ENCODE measurements at regions not wholly inside any gene's neighbourhood (a gene's known extent, or its start where the extent isn't known, plus 50 kb on each side); places are given as distances from the start of the nearest gene placed in this dataset.

DNA sequence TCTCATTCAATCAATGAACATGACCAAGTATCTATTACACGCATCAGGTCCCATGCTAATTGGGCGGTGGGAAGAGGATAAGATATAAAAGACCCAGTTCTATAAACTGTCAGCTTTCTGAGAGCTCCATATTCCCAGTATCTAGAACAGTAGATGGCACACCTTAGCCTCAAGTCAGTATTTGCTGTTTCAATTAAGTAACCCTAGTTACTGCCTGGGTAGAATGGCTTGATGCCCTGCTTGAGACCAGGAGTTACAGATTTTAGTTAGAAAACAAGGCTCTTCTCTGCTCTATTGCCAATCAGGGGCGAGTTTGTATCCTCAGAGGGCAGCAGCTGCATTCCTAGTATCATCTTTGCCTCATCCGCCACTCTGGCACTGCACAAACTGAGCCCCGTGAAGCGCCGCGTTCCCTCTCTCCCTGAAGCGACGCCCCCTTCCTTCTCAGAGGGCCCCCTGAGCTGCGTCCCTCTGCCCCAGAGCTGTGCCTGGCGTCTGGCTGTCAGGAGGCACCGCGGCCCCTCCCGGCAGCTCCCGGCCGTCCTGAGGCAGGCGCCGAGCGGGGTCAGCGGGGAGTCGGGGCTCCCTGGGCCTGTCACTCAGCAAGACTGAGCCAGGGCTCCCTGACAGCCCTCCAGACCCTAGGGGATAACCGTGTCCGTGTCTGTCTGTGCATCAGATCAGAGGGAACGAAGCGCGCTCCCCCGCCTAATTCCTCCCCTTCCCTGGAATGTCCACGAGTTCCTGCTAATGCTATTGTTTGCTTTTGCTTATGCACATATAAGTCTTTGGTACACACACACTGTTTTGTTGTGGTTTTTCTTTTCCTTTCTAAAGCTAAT is 212.4 kb upstream of the TTC29 start:
- TF ChIP-seq, protein P1, sequence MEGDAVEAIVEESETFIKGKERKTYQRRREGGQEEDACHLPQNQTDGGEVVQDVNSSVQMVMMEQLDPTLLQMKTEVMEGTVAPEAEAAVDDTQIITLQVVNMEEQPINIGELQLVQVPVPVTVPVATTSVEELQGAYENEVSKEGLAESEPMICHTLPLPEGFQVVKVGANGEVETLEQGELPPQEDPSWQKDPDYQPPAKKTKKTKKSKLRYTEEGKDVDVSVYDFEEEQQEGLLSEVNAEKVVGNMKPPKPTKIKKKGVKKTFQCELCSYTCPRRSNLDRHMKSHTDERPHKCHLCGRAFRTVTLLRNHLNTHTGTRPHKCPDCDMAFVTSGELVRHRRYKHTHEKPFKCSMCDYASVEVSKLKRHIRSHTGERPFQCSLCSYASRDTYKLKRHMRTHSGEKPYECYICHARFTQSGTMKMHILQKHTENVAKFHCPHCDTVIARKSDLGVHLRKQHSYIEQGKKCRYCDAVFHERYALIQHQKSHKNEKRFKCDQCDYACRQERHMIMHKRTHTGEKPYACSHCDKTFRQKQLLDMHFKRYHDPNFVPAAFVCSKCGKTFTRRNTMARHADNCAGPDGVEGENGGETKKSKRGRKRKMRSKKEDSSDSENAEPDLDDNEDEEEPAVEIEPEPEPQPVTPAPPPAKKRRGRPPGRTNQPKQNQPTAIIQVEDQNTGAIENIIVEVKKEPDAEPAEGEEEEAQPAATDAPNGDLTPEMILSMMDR (IDR thresholded peaks at IDR 0.05) = no peak
- TF ChIP-seq POLR2A (IDR thresholded peaks at IDR 0.05) = no peak
